Muscle layer of duodenum (tissue), 2 donors: ENCODE measurements at regions not wholly inside any gene's neighbourhood (a gene's known extent, or its start where the extent isn't known, plus 50 kb on each side); places are given as distances from the start of the nearest gene placed in this dataset.
"Not testable (repeated sequence)": the region's sequence is repeated elsewhere in the genome, so short reads cannot be mapped to it uniquely, and the experiment has no call there.

ENCODE experiments used
- H3K27ac ChIP-seq: one replicate; pipeline ENCODE4 v1.7.0; 2013; ENCODE audit warnings: mild to moderate bottlenecking, low read length
- H3K27me3 ChIP-seq: one replicate; pipeline ENCODE4 v1.7.0; 2013; ENCODE audit warnings: low read depth, mild to moderate bottlenecking, control low read depth, low read length
- H3K36me3 ChIP-seq, 2 donors: one replicate each; pipeline ENCODE4 v1.7.0; 2013; ENCODE audit warnings: low read length in 2 of 2, control low read depth in 1 of 2, mild to moderate bottlenecking in 1 of 2; ENCODE audit not compliant: insufficient read depth in 2 of 2, control insufficient read depth in 1 of 2
- H3K4me1 ChIP-seq, 2 donors: one replicate each; pipeline ENCODE4 v1.7.0; 2013; ENCODE audit warnings: low read length in 2 of 2, mild to moderate bottlenecking in 2 of 2, control low read depth in 1 of 2, moderate library complexity in 1 of 2; ENCODE audit not compliant: insufficient read depth in 2 of 2, control insufficient read depth in 1 of 2
- H3K4me3 ChIP-seq, 2 donors: one replicate each; pipeline ENCODE4 v1.7.0; 2013; ENCODE audit warnings: low read length in 2 of 2, low read depth in 1 of 2, mild to moderate bottlenecking in 1 of 2
- H3K9me3 ChIP-seq, 2 donors: one replicate each; pipeline ENCODE4 v1.7.0; 2013; ENCODE audit warnings: low read length in 2 of 2, control low read depth in 1 of 2, mild to moderate bottlenecking in 1 of 2; ENCODE audit not compliant: control insufficient read depth in 1 of 2
- donor health status: healthy.

DNA sequence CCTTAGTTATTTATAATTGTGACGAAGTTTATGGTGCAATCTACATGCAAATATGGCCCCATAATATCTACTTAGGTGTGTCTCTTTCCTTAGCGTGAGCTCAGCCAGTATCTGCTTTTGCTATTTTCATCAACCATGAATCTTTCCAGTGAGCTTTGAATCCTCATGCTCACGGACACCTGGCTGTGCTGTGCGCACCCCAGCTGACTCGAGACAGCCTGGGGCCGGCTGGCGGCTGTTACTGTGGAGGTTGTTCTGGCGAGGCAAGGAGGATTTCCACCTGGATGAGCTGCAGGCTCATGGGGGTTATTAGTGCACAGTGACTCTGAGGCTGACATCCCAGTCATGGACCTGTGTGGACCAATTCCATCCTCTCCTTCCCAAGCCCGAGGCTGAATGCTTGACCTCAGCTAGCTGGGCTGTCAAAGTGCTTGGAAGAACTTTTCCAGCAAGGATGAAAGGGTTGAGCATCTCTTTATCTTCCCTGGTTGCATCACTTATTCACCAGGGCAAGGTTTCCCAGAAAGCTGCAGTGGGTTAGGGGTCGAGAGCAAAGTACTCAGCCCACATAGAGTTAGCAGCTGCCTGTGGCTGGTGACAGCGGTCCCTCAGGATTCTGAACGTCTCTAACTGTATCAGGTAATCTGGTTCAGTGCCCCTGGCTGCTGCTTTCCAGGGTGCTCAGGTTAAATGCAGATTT lies 141.7 kb downstream of the ARL4C start:
- Histone ChIP-seq H3K4me1 (no peaks in the 10 kb centered on the region), H3K27me3 (no peaks in the 10 kb centered on the region), H3K9me3 (peaks cover 0 to 9% of the 10 kb centered on the region in 2 donors), H3K27ac (no peak overlapping the region), H3K4me3 (no peak overlapping the region), H3K36me3 (no peaks in the 10 kb centered on the region)

DNA sequence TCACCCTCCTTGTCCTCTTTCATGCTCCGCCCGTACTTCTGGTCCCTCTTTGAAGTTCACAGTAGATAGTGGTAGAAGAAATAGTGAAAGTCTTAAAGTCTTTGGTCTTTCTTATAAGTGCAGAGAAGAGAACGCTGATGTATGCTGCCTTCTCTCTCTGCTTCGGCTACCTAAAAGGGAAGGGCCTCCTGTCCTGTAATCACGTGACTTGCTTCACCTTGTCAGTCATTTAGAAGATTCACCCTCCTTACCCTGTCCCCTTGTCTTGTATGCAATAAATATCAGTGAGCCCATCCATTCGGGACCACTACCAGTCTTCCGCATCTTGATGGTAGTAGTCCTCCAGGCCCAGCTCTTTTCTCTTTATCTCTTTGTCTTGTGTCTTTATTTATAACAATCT lies 144.6 kb downstream of the ARL4C start:
- Histone ChIP-seq H3K4me3 (no peak overlapping the region), H3K4me1 (no peaks in the 10 kb centered on the region), H3K36me3 (no peaks in the 10 kb centered on the region), H3K27ac (no peak overlapping the region), H3K9me3 (peaks cover 0 to 9% of the 10 kb centered on the region in 2 donors), H3K27me3 (no peaks in the 10 kb centered on the region)

DNA sequence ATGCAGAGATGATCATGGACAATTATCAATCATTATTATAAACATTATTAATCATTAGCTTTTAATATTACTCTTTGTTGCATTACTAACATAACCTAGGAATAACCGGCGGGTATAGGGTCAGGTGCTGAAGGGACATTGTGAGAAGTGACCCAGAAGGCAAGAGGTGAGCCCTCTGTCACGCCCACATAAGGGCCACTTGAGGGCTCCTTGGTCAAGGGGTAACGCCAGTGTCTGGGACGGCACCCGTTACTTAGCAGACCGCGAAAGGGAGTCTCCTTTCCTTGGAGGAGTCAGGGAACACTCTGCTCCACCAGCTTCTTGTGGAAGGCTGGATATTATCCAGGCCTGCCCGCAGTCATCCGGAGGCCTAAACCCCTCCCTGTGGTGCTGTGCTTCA lies 145.0 kb downstream of the ARL4C start:
- H3K27me3 ChIP-seq, H3K4me3 ChIP-seq, H3K36me3 ChIP-seq, H3K4me1 ChIP-seq, H3K9me3 ChIP-seq, H3K27ac ChIP-seq: not testable (repeated sequence)

DNA sequence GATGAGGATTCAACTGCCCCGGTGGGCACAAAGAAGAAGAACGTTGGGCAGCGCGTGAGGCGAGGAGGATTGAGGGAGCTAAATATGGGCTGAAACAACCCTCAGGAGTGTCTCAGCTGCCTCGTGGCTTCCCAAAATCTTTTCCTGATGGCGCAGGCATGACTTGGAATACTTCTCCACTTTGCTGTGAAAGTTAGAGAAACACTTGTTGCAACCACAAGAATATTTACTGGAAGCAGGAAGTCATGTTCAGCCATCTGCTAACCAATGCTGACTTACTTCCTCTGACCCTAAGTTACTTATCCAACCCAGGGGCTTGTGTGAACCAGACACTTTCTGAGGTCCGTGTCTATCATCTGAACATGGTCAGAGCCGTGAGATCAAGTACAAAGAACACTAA lies 148.8 kb downstream of the ARL4C start:
- Histone ChIP-seq H3K4me1 (no peaks in the 10 kb centered on the region), H3K27ac (no peak overlapping the region), H3K4me3 (no peak overlapping the region), H3K9me3 (peaks cover 0 to 6% of the 10 kb centered on the region in 2 donors), H3K27me3 (no peaks in the 10 kb centered on the region), H3K36me3 (no peaks in the 10 kb centered on the region)

DNA sequence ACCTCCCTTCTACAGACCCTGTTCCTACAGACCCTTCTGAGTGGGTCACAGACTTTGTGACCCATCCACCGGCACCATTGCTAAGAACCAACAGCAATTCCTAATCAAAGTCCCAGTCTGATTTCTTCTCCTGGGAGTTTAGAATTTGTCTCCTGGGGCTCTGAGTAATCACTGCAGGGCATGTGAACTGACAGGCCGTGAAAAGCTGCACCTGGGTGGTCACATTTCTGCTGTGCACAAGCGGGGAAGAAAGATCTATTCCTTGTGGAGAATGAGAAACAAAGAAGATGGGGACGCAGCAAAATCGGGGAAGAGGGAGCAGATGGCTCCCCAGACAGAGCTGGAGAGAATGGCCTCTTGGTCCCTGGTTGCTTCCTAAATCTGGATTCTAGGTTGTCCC lies 151.0 kb downstream of the ARL4C start:
- H3K27me3 ChIP-seq = no peaks in the 10 kb centered on the region
- H3K36me3 ChIP-seq = no peaks in the 10 kb centered on the region
- H3K27ac ChIP-seq = no peak overlapping the region
- no peaks in the 10 kb centered on the region for H3K4me1 ChIP-seq
- no peaks in the 10 kb centered on the region for H3K9me3 ChIP-seq
- no peak overlapping the region for H3K4me3 ChIP-seq

DNA sequence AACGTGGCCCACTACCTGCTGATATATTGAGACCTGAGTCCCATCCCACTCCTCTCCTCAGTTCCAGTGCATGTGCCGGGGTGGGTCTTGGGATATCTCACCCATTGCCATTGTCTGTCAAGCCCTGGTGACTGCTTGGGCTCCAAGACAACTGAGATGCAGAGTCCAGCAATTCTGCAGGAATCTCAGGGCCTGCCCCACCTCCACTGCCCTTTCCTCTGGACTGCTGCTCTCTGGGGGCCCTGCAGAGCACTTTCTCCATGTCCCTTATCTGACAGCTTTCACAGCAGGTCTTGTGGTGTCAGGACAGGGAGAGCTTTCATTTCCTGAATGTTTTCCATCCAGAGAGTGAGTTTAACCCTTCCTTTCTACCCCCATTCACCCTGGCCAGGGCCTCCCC lies 152.9 kb downstream of the ARL4C start:
- no peaks in the 10 kb centered on the region for H3K9me3 ChIP-seq
- no peaks in the 10 kb centered on the region for H3K4me1 ChIP-seq
- H3K27ac ChIP-seq = no peak overlapping the region
- H3K36me3 ChIP-seq = no peaks in the 10 kb centered on the region
- H3K4me3 ChIP-seq = no peak overlapping the region
- H3K27me3 ChIP-seq = no peaks in the 10 kb centered on the region

DNA sequence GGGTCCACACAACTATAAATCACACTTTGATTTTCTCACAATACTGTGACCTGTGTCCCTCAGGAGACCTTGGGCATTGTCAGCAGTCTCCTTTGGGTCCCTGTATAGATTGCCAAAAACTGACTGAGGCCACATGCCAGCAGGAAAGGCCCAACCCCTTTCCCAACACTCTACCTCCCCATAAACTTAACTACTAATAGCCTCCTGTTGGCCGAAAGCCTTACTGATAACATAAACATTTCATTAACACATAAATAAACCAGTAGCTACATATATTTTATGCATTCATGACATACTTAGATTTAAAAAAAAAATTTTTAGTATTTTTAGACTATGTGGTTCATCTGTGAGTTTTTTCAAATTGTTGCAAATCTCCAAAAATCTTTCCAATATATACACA lies 153.5 kb downstream of the ARL4C start:
- no peaks in the 10 kb centered on the region for H3K4me1 ChIP-seq

DNA sequence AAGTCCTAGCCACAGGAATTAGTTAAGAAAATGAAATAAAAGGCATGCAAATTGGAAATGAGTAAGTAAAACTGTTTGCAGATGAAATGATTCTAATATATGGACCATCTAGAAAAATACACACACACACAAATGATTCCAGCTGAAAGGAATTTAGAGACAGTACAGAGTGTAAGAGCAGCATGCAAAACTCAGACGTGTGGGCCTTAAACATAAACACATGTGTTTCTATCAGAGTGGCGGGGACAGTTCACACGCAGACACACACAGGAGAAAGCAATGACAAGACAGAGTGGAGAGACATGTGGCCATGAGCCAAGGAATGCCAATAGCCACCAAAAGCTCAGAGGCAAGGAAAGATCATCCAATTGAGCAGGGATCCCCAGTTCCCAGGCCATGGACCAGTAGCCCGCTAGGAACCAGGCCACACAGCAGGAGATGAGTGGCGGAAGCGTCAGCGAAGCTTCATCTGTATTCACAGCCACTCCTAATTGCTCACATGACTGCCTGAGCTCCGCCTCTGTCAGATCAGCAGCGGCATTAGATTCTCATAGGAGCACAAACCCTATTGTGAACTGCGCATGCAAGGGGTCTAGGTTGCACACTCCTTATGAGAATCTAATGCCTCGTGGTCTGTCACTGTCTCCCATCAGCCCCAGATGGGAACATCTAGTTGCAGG lies 155.4 kb downstream of the ARL4C start:
- Histone ChIP-seq H3K4me3 (no peak overlapping the region), H3K27ac (no peak overlapping the region)

More for the DNA sequence above, 153.5 kb downstream of the ARL4C start:
- Histone ChIP-seq H3K27ac (no peak overlapping the region), H3K9me3 (no peaks in the 10 kb centered on the region), H3K36me3 (no peaks in the 10 kb centered on the region), H3K27me3 (no peaks in the 10 kb centered on the region), H3K4me3 (no peak overlapping the region)

DNA sequence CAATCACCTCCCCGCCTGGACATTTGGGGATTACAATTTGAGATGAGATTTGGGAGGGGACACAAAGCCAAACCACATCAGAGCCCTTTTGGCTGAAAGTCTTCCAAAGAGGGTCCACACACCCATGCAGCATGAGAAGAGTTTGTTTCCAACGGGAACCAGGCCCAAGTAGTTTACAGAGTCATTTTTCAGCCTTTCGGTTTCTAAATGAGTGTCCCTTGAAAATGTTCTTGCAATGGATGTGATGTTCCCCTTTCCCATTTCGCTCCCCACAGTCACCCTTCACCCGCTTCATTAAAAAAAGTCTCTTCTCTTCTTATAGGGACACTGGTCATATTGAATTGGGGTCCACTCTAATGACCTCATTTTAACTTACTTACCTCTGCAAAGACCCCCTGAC lies 157.4 kb downstream of the ARL4C start:
- H3K27ac ChIP-seq = no peak overlapping the region
- peaks cover 0 to 8% of the 10 kb centered on the region in 2 donors for H3K4me1 ChIP-seq
- H3K9me3 ChIP-seq = no peaks in the 10 kb centered on the region
- H3K27me3 ChIP-seq = no peaks in the 10 kb centered on the region
- H3K36me3 ChIP-seq = no peaks in the 10 kb centered on the region
- no peak overlapping the region for H3K4me3 ChIP-seq

More for the DNA sequence above, 155.4 kb downstream of the ARL4C start:
- Histone ChIP-seq H3K36me3 (no peaks in the 10 kb centered on the region), H3K9me3 (no peaks in the 10 kb centered on the region), H3K4me1 (no peaks in the 10 kb centered on the region), H3K27me3 (no peaks in the 10 kb centered on the region)

DNA sequence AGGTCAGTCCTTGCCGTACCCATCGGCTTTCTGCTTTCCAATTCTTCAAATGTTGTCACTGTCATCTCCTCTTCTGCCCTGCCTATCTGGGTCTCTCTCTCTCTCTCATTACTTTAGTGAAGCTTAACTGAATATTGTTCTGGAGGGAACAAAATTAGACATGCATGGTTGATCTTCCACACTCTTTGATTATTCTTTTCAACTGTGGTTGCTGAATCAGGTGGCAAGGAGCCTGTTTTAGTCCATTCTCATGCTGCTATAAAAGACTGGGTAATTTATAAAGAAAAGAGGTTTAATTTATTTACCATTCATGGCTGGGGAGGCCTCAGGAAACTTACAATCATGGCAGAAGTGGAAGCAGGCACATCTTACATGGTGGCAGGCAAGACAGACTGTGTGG lies 157.9 kb downstream of the ARL4C start:
- Histone ChIP-seq H3K4me1 (peaks cover 0 to 8% of the 10 kb centered on the region in 2 donors), H3K4me3 (no peak overlapping the region), H3K36me3 (no peaks in the 10 kb centered on the region), H3K27me3 (no peaks in the 10 kb centered on the region), H3K27ac (no peak overlapping the region), H3K9me3 (no peaks in the 10 kb centered on the region)

DNA sequence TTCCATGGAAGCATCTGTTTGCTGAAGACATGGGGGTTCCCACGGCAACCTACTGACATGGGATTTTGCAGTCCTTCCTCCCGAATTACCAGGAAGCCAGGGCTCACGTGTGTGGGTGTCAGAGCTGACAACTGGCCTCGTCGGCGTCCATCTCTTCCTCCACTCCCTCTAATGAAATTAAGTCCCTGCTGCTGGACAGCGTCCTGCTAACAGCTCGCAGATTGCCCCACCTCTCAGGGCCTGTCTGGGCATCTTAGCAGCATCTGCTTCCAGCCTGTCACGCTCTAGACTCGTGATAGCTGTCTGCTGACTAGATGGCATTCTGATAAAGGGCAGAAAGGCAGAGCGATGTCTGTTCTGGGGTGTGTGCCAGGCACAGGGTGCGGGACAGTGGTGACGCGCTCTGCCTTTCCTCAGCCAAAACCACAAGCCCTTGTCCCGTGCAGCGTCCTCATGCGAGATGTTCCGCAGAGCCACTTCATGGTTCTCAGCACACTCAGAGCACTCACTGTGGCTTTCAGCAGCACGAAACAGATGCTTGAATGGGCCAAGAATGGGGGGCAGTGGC lies 161.1 kb downstream of the ARL4C start:
- Histone ChIP-seq H3K4me1 (peaks cover 0 to 8% of the 10 kb centered on the region in 2 donors), H3K9me3 (no peaks in the 10 kb centered on the region), H3K27ac (no peak overlapping the region), H3K27me3 (no peaks in the 10 kb centered on the region), H3K4me3 (no peak overlapping the region), H3K36me3 (no peaks in the 10 kb centered on the region)
